ENCODE measurements at regions not wholly inside any gene's neighbourhood (a gene's known extent, or its start where the extent isn't known, plus 50 kb on each side); places are given as distances from the start of the nearest gene placed in this dataset.

DNA sequence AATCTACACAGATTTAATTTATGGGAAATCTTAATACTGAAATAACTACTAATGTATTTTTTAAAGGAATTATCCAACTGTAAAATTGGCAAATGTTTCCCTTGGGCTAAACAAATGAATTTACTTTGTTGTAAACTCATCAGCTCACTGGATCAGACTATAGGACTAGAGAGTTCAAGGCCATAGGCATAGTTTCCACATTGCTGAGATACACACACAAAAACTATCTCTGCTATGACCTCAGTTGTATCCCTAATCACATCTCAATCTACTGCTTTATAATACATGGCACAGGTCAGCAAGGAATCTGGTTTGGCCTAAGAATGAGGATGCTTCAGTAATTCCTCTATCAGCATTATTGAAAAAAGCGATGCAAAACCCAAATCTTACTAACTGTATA, 101.1 kb upstream of the SLC39A10 start:
- TF ChIP-seq, protein P1, sequence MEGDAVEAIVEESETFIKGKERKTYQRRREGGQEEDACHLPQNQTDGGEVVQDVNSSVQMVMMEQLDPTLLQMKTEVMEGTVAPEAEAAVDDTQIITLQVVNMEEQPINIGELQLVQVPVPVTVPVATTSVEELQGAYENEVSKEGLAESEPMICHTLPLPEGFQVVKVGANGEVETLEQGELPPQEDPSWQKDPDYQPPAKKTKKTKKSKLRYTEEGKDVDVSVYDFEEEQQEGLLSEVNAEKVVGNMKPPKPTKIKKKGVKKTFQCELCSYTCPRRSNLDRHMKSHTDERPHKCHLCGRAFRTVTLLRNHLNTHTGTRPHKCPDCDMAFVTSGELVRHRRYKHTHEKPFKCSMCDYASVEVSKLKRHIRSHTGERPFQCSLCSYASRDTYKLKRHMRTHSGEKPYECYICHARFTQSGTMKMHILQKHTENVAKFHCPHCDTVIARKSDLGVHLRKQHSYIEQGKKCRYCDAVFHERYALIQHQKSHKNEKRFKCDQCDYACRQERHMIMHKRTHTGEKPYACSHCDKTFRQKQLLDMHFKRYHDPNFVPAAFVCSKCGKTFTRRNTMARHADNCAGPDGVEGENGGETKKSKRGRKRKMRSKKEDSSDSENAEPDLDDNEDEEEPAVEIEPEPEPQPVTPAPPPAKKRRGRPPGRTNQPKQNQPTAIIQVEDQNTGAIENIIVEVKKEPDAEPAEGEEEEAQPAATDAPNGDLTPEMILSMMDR (IDR thresholded peaks at IDR 0.05) = no peak
- TF ChIP-seq POLR2AphosphoS5 (IDR thresholded peaks at IDR 0.05) = no peak

All from sigmoid colon (tissue), 4 donors.